HG03280 (cell line): ENCODE measurements at regions not wholly inside any gene's neighbourhood (a gene's known extent, or its start where the extent isn't known, plus 50 kb on each side); places are given as distances from the start of the nearest gene placed in this dataset.
A peak's percentile ranks its signal among the peaks of the same experiment; 100 is the strongest.

Source experiments
- ATAC-seq: cut with Tn5 transposase; IDR thresholded peaks from one replicate; pipeline ENCODE4 v1.9.1; 2021; ENCODE audit warnings: mild to moderate bottlenecking, moderate library complexity; ENCODE audit not compliant: unreplicated experiment

GRCh38 chr2:133766164-133766832 is 198.0 kb upstream of the NCKAP5 start:
- no peak for ATAC-seq

- ATAC-seq = no peak
Measured at GRCh38 chr2:133768256-133768655, 200.0 kb upstream of the NCKAP5 start.

- no peak for ATAC-seq
Measured at GRCh38 chr2:133768658-133769435, 200.6 kb upstream of the NCKAP5 start.

GRCh38 chr2:133773854-133774653 is 205.8 kb upstream of the NCKAP5 start:
- no peak for ATAC-seq

GRCh38 chr2:133774654-133775015 is 206.4 kb upstream of the NCKAP5 start:
- no peak for ATAC-seq

GRCh38 chr2:133776936-133777573 is 208.8 kb upstream of the NCKAP5 start:
- no peak for ATAC-seq

GRCh38 chr2:133777574-133777960 is 209.3 kb upstream of the NCKAP5 start:
- no peak for ATAC-seq

GRCh38 chr2:133780099-133780996 is 212.1 kb upstream of the NCKAP5 start:
- peak; percentile 62 for ATAC-seq

- no peak for ATAC-seq
Measured at GRCh38 chr2:133780997-133781513, 212.8 kb upstream of the NCKAP5 start.

- no peak for ATAC-seq
Measured at GRCh38 chr2:133787207-133787606, 218.9 kb upstream of the NCKAP5 start.

GRCh38 chr2:133787651-133788050 is 219.4 kb upstream of the NCKAP5 start:
- ATAC-seq = no peak

- ATAC-seq = no peak
Measured at GRCh38 chr2:133788386-133788785, 220.1 kb upstream of the NCKAP5 start.

GRCh38 chr2:133789743-133790142 is 221.5 kb upstream of the NCKAP5 start:
- ATAC-seq = no peak

- ATAC-seq = no peak
Measured at GRCh38 chr2:133790711-133791110, 222.4 kb upstream of the NCKAP5 start.

- ATAC-seq = no peak
Measured at GRCh38 chr2:133791191-133791590, 222.9 kb upstream of the NCKAP5 start.

- no peak for ATAC-seq
Measured at GRCh38 chr2:133792223-133792622, 224.0 kb upstream of the NCKAP5 start.

- no peak for ATAC-seq
Measured at GRCh38 chr2:133794114-133794513, 225.9 kb upstream of the NCKAP5 start.

GRCh38 chr2:133801946-133802345 is 233.7 kb upstream of the NCKAP5 start:
- ATAC-seq = no peak

- ATAC-seq = no peak
Measured at GRCh38 chr2:133802409-133803039, 234.3 kb upstream of the NCKAP5 start.

GRCh38 chr2:133806564-133806963 is 238.3 kb upstream of the NCKAP5 start:
- no peak for ATAC-seq
